Right lobe of liver (tissue), 6 donors: ENCODE measurements at regions not wholly inside any gene's neighbourhood (a gene's known extent, or its start where the extent isn't known, plus 50 kb on each side); places are given as distances from the start of the nearest gene placed in this dataset.

Experiments
- ATAC-seq, 4 donors: fragments of 200-7000 bp; cut with Tn5 transposase; one replicate each; pipeline ENCODE4 v1.9.1; 2020; ENCODE audit warnings: mild to moderate bottlenecking in 4 of 4, moderate library complexity in 4 of 4
- DNase-seq, 3 donors: peaks; one replicate each; pipeline ENCODE4 v3.0.0-alpha.2; 2020
- H3K27ac ChIP-seq, 3 donors: fragments of 200-600 bp; one replicate each; pipeline ENCODE4 v1.8.0; 2022
- H3K27me3 ChIP-seq, 2 donors: fragments of 200-600 bp; one replicate each; pipeline ENCODE4 v1.8.0; 2022
- H3K36me3 ChIP-seq, 4 donors: fragments of 200-600 bp; sonication (generic) in 1 of 4; one replicate each; pipeline versions ENCODE4 v1.5.1 to v1.8.0; 2017 to 2022; ENCODE audit warnings: control low read depth in 1 of 4
- H3K4me1 ChIP-seq, 4 donors: fragments of 200-600 bp; sonication (generic) in 1 of 4; one replicate each; pipeline versions ENCODE4 v1.5.1 to v1.8.0; 2017 to 2022; ENCODE audit warnings: control low read depth in 1 of 4
- H3K4me3 ChIP-seq, 3 donors: fragments of 200-600 bp; one replicate each; pipeline ENCODE4 v1.8.0; 2022
- H3K9me3 ChIP-seq, 4 donors: fragments of 200-600 bp; sonication (generic) in 1 of 4; one replicate each; pipeline versions ENCODE4 v1.5.1 to v1.8.0; 2017 to 2022; ENCODE audit warnings: control low read depth in 1 of 4
- POLR2A ChIP-seq: fragments of 450-650 bp; IDR thresholded peaks from one replicate; pipeline ENCODE4 v1.6.1; 2017; ENCODE audit warnings: antibody characterized with exemption, mild to moderate bottlenecking
- WGBS: methylation state at CpG from one replicate; pipeline ENCODE4 v1.1.6; 2018; ENCODE audit warnings: low coverage, low lambda C conversion rate; ENCODE audit not compliant: insufficient coverage; ENCODE audit errors: missing lambda C conversion rate; 5-methylcytosine and 5-hydroxymethylcytosine counted together
- intact Hi-C, 2 donors: fragments of 100-400 bp; cut with DNase I; formaldehyde crosslinking; loops; one replicate each; pipeline versions ENCODE4 v1.11.2 to v1.14.1; 2022
- TF ChIP-seq, protein P1 (sequence below), 4 donors: fragments of 200-600 bp in 3 of 4; fragments of 450-650 bp in 1 of 4; IDR thresholded peaks; one replicate each; pipeline versions ENCODE4 v1.5.1 to v1.8.0; 2016 to 2022; ENCODE audit warnings: antibody characterized with exemption in 4 of 4, mild to moderate bottlenecking in 2 of 4
- donor health status: DM: no; HTN: yes; CAD: no.
- donor health status: DM: no; HTN: no; CAD: no.
- donor health status: DM: no; HTN: no; CAD: no.
- donor health status: DM: no; HTN: yes; CAD: no.
- donor health status: DM: no; HTN: yes; CAD: no.

- TF ChIP-seq POLR2A, result no peak
- TF ChIP-seq, protein P1, sequence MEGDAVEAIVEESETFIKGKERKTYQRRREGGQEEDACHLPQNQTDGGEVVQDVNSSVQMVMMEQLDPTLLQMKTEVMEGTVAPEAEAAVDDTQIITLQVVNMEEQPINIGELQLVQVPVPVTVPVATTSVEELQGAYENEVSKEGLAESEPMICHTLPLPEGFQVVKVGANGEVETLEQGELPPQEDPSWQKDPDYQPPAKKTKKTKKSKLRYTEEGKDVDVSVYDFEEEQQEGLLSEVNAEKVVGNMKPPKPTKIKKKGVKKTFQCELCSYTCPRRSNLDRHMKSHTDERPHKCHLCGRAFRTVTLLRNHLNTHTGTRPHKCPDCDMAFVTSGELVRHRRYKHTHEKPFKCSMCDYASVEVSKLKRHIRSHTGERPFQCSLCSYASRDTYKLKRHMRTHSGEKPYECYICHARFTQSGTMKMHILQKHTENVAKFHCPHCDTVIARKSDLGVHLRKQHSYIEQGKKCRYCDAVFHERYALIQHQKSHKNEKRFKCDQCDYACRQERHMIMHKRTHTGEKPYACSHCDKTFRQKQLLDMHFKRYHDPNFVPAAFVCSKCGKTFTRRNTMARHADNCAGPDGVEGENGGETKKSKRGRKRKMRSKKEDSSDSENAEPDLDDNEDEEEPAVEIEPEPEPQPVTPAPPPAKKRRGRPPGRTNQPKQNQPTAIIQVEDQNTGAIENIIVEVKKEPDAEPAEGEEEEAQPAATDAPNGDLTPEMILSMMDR (IDR thresholded peaks at IDR 0.05), result no peak
- ATAC-seq (no peak), DNase-seq (no peak)
- Histone ChIP-seq H3K9me3 (no peaks in the 10 kb centered on the region), H3K27ac (no peak overlapping the region), H3K36me3 (no peaks in the 10 kb centered on the region), H3K27me3 (no peaks in the 10 kb centered on the region), H3K4me3 (no peak overlapping the region), H3K4me1 (no peaks in the 10 kb centered on the region)
- intact Hi-C loops, result no loop called here
Observed at GRCh38 chr12:20282401-20282800, 85.9 kb upstream of the PDE3A start.

DNA sequence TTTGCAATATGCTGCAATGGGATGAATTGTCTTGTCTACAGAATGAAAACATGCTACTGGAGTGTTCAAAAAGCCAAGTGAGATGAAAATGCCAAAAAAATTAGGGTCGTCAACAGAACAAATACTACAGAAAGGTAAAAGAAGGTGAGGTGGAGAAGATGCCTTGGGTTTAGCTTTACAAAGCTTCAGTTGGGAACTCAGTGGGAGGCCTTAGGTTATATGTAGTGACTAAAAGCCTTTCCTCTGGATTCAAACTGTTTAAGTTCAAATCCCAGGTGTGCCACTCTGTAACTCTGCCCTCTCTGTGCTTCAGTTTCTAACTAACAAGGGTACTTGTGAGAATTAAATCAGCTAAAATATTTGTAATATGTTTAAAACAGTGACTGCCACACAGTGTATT, 84.9 kb upstream of the PDE3A start:
- no peaks in the 10 kb centered on the region for H3K27me3 ChIP-seq
- DNase-seq, result no peak
- no peaks in the 10 kb centered on the region for H3K9me3 ChIP-seq
- TF ChIP-seq POLR2A, result no peak
- intact Hi-C loops, result no loop called here
- ATAC-seq, result no peak
- no peaks in the 10 kb centered on the region for H3K4me1 ChIP-seq
- H3K4me3 ChIP-seq, result no peak overlapping the region
- no peak overlapping the region for H3K27ac ChIP-seq
- no peaks in the 10 kb centered on the region for H3K36me3 ChIP-seq
- WGBS, result 47% methylated on average over 1 of the region's 1 CpG

DNA sequence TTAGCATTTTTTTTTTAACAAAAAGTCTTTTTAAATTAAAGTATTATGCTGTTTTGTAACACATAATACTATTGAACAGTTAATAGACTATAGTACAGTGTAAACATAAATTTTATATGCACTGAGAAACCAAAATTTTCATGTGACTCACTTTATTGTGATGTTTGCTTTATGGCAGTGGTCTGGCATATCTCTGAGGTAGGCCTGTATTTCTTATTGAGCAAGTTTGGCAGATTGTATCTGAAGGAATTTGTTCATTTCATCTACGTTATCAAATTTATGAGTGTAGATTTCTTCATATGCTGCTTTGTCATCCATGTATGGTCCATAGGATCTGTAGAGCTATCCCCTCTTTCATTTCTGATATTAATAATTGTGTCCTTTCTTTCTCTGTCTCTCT, 78.8 kb upstream of the PDE3A start:
- intact Hi-C loops, result no loop called here
- no peak for ATAC-seq
- 78% methylated on average over 1 of the region's 1 CpG for WGBS
- Histone ChIP-seq H3K9me3 (no peaks in the 10 kb centered on the region), H3K4me1 (no peaks in the 10 kb centered on the region), H3K27me3 (no peaks in the 10 kb centered on the region), H3K4me3 (no peak overlapping the region), H3K27ac (no peak overlapping the region), H3K36me3 (no peaks in the 10 kb centered on the region)
- TF ChIP-seq, protein P1 (IDR thresholded peaks at IDR 0.05), result no peak
- no peak for TF ChIP-seq POLR2A
- DNase-seq, result no peak

DNA sequence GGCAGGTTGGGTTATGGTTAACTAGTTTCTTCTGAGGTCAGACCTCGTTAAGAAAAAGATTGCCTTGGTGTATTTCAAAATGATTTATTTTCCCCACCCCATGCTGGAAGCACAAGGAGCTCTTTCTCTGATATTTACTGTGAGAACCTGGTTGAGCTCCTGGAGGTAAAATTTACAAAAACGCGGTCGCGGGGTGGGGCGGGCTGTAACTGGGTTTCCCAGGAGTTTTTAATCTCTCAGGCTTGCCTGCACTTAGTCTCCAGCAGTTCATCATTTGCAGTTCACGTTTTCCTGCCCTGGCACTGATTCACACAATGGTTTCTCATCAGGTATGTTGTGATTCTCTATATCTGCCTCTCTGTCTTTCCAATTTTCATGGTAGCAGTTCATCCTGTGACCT, 67.9 kb upstream of the PDE3A start:
- Histone ChIP-seq H3K9me3 (peaks cover 0 to 6% (median 0%) of the 10 kb centered on the region in 4 donors), H3K27ac (no peak overlapping the region), H3K27me3 (no peaks in the 10 kb centered on the region), H3K4me1 (no peaks in the 10 kb centered on the region), H3K36me3 (no peaks in the 10 kb centered on the region), H3K4me3 (no peak overlapping the region)
- no peak for TF ChIP-seq POLR2A
- TF ChIP-seq, protein P1 (IDR thresholded peaks at IDR 0.05), result no peak
- ATAC-seq (no peak), DNase-seq (no peak)
- intact Hi-C loops, result no loop called here
- WGBS, result 74% methylated on average over 7 of the region's 7 CpGs

DNA sequence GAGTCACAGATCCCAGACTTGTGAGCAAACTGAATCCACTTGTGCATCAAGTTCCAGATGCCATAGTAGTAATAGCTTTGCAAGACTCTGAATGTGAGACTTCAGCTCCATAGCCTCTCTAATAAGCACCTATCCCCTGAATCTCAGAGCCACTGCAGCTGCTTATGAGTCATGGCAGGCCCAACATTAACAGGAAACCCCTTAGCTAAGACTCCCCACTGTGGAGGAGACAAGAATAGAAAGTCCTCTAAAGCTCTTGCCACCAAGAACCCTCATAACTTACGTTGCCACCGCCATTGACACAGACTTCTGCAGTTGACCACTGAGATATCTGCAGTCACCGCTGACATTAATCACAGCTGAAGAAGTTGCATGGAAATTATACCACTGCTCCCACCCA, 62.9 kb upstream of the PDE3A start:
- Histone ChIP-seq H3K4me1 (no peaks in the 10 kb centered on the region), H3K9me3 (peaks cover 0 to 7% (median 0%) of the 10 kb centered on the region in 4 donors), H3K27me3 (no peaks in the 10 kb centered on the region), H3K4me3 (no peak overlapping the region), H3K27ac (no peak overlapping the region), H3K36me3 (no peaks in the 10 kb centered on the region)
- DNase-seq (no peak), ATAC-seq (no peak)
- no peak for TF ChIP-seq POLR2A
- TF ChIP-seq, protein P1 (IDR thresholded peaks at IDR 0.05), result no peak
- WGBS, result 90% methylated on average over 3 of the region's 3 CpGs
- intact Hi-C loops, result no loop called here
